WTC11 (cell line): ENCODE measurements at regions not wholly inside any gene's neighbourhood (a gene's known extent, or its start where the extent isn't known, plus 50 kb on each side); places are given as distances from the start of the nearest gene placed in this dataset.

Experiments
- ATAC-seq: fragments of 200-7000 bp; cut with Tn5 transposase; 2 replicates; pipeline ENCODE4 v1.10.0; 2021; ENCODE audit warnings: mild to moderate bottlenecking, moderate library complexity
- CTCF ChIA-PET: fragments of 300-600 bp; sonication (Branson Sonifier 250); formaldehyde crosslinking; loops from one replicate; lab custom pipeline; 2021; ENCODE audit warnings: antibody characterized with exemption; lab: Charles Lee
- POLR2A ChIA-PET: fragments of 350-600 bp; sonication (Branson Sonifier 250); formaldehyde crosslinking; loops from one replicate; lab custom pipeline; 2021; ENCODE audit warnings: antibody characterized with exemption; lab: Charles Lee
- DNase-seq: peaks from one replicate; pipeline ENCODE4 v3.0.0; 2021; ENCODE audit warnings: low spot score
- H3K27ac Mint-ChIP-seq: 2 replicates; pipeline ENCODE4 v1.8.0; 2021; ENCODE audit warnings: mixed read lengths
- H3K27me3 Mint-ChIP-seq: 2 replicates; pipeline ENCODE4 v1.8.0; 2021; ENCODE audit warnings: low read depth, mild to moderate bottlenecking, moderate library complexity, mixed read lengths
- H3K36me3 Mint-ChIP-seq: 2 replicates; pipeline ENCODE4 v1.8.0; 2021; ENCODE audit warnings: mixed read lengths
- H3K4me1 Mint-ChIP-seq: 2 replicates; pipeline ENCODE4 v1.8.0; 2022; ENCODE audit warnings: mixed read lengths
- H3K4me3 Mint-ChIP-seq: 2 replicates; pipeline ENCODE4 v1.8.0; 2021; ENCODE audit warnings: mild to moderate bottlenecking, moderate library complexity, mixed read lengths
- H3K9me3 Mint-ChIP-seq: 2 replicates; pipeline ENCODE4 v1.8.0; 2021; ENCODE audit warnings: mixed read lengths
- IRF1 ChIP-seq: sonication (generic); formaldehyde crosslinking; IDR thresholded peaks from 2 replicates; pipeline ENCODE4 v1.8.0; 2023; ENCODE audit warnings: missing genetic modification reagents
- IRF2 ChIP-seq: sonication (generic); formaldehyde crosslinking; IDR thresholded peaks from 2 replicates; pipeline ENCODE4 v1.8.0; 2022; ENCODE audit warnings: low read depth, missing genetic modification reagents, borderline replicate concordance
- NFATC4 ChIP-seq: fragments of 250-450 bp; sonication (Bioruptor Pico); IDR thresholded peaks from 2 replicates; pipeline ENCODE4 v1.9.0; 2021; ENCODE audit warnings: mild to moderate bottlenecking
- NR2C2 ChIP-seq: sonication (generic); formaldehyde crosslinking; IDR thresholded peaks from 2 replicates; pipeline ENCODE4 v1.8.0; 2022; ENCODE audit warnings: mild to moderate bottlenecking, missing genetic modification reagents
- SMAD4 ChIP-seq: sonication (generic); formaldehyde crosslinking; IDR thresholded peaks from 2 replicates; pipeline ENCODE4 v1.8.0; 2022; ENCODE audit warnings: mild to moderate bottlenecking, missing genetic modification reagents
- ZMAT4 ChIP-seq: fragments of 250-450 bp; sonication (Bioruptor Pico); IDR thresholded peaks from 2 replicates; pipeline ENCODE4 v1.9.0; 2021; ENCODE audit warnings: mild to moderate bottlenecking
- ZNF219 ChIP-seq: sonication (generic); formaldehyde crosslinking; IDR thresholded peaks from 2 replicates; pipeline ENCODE4 v1.8.0; 2023; ENCODE audit warnings: missing genetic modification reagents, mild to moderate bottlenecking, borderline replicate concordance
- TF ChIP-seq, protein P1 (sequence below): sonication (generic); formaldehyde crosslinking; IDR thresholded peaks from 2 replicates; pipeline ENCODE4 v1.8.0; 2023; ENCODE audit warnings: missing genetic modification reagents, mild to moderate bottlenecking, borderline replicate concordance
- TF ChIP-seq, protein P2 (sequence below): sonication (generic); formaldehyde crosslinking; IDR thresholded peaks from 2 replicates; pipeline ENCODE4 v1.8.1; 2023; ENCODE audit warnings: mild to moderate bottlenecking, moderate library complexity, missing genetic modification reagents
- TF ChIP-seq, protein P3 (sequence below): fragments of 250-450 bp; sonication (Bioruptor Pico); IDR thresholded peaks from 2 replicates; pipeline ENCODE4 v1.9.0; 2021; ENCODE audit warnings: mild to moderate bottlenecking, borderline replicate concordance
- TF ChIP-seq, protein P4 (sequence below): sonication (generic); formaldehyde crosslinking; IDR thresholded peaks from 2 replicates; pipeline ENCODE4 v1.8.1; 2023; ENCODE audit warnings: mild to moderate bottlenecking, missing genetic modification reagents, moderate library complexity
- TF ChIP-seq, protein P5 (sequence below): sonication (generic); formaldehyde crosslinking; IDR thresholded peaks from 2 replicates; pipeline ENCODE4 v1.8.1; 2022; ENCODE audit warnings: low read depth, missing genetic modification reagents, borderline replicate concordance
- TF ChIP-seq, protein P6 (sequence below): sonication (generic); formaldehyde crosslinking; conservative IDR thresholded peaks from 2 replicates; pipeline ENCODE4 v1.8.1; 2022; ENCODE audit warnings: mild to moderate bottlenecking, missing genetic modification reagents
- TF ChIP-seq, protein P7 (sequence below): fragments of 250-450 bp; sonication (Bioruptor Pico); IDR thresholded peaks from 2 replicates; pipeline ENCODE4 v1.9.0; 2021; ENCODE audit warnings: mild to moderate bottlenecking

GRCh38 chr13:50404116-50404515, 388.9 kb downstream of the KCNRG start:
- no peak overlapping the region for H3K27ac Mint-ChIP-seq
- no peak overlapping the region for H3K4me3 Mint-ChIP-seq
- ATAC-seq (no peak), DNase-seq (no peak)
- H3K36me3 Mint-ChIP-seq = peaks cover 8% of the 10 kb centered on the region; the same call in 1 of the 2 replicates
- H3K27me3 Mint-ChIP-seq = peaks cover 2% of the 10 kb centered on the region; the same call in 1 of the 2 replicates
- H3K9me3 Mint-ChIP-seq = no peaks in the 10 kb centered on the region
- POLR2A ChIA-PET = no interaction called here
- CTCF ChIA-PET = no interaction called here
- TF ChIP-seq, protein P1, sequence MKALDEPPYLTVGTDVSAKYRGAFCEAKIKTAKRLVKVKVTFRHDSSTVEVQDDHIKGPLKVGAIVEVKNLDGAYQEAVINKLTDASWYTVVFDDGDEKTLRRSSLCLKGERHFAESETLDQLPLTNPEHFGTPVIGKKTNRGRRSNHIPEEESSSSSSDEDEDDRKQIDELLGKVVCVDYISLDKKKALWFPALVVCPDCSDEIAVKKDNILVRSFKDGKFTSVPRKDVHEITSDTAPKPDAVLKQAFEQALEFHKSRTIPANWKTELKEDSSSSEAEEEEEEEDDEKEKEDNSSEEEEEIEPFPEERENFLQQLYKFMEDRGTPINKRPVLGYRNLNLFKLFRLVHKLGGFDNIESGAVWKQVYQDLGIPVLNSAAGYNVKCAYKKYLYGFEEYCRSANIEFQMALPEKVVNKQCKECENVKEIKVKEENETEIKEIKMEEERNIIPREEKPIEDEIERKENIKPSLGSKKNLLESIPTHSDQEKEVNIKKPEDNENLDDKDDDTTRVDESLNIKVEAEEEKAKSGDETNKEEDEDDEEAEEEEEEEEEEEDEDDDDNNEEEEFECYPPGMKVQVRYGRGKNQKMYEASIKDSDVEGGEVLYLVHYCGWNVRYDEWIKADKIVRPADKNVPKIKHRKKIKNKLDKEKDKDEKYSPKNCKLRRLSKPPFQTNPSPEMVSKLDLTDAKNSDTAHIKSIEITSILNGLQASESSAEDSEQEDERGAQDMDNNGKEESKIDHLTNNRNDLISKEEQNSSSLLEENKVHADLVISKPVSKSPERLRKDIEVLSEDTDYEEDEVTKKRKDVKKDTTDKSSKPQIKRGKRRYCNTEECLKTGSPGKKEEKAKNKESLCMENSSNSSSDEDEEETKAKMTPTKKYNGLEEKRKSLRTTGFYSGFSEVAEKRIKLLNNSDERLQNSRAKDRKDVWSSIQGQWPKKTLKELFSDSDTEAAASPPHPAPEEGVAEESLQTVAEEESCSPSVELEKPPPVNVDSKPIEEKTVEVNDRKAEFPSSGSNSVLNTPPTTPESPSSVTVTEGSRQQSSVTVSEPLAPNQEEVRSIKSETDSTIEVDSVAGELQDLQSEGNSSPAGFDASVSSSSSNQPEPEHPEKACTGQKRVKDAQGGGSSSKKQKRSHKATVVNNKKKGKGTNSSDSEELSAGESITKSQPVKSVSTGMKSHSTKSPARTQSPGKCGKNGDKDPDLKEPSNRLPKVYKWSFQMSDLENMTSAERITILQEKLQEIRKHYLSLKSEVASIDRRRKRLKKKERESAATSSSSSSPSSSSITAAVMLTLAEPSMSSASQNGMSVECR = no peak
- no peak for TF ChIP-seq IRF1 (CRISPR knock-in tag)
- TF ChIP-seq, protein P2, sequence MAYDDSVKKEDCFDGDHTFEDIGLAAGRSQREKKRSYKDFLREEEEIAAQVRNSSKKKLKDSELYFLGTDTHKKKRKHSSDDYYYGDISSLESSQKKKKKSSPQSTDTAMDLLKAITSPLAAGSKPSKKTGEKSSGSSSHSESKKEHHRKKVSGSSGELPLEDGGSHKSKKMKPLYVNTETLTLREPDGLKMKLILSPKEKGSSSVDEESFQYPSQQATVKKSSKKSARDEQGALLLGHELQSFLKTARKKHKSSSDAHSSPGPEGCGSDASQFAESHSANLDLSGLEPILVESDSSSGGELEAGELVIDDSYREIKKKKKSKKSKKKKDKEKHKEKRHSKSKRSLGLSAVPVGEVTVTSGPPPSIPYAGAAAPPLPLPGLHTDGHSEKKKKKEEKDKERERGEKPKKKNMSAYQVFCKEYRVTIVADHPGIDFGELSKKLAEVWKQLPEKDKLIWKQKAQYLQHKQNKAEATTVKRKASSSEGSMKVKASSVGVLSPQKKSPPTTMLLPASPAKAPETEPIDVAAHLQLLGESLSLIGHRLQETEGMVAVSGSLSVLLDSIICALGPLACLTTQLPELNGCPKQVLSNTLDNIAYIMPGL (CRISPR knock-in tag) = no peak
- TF ChIP-seq, protein P3, sequence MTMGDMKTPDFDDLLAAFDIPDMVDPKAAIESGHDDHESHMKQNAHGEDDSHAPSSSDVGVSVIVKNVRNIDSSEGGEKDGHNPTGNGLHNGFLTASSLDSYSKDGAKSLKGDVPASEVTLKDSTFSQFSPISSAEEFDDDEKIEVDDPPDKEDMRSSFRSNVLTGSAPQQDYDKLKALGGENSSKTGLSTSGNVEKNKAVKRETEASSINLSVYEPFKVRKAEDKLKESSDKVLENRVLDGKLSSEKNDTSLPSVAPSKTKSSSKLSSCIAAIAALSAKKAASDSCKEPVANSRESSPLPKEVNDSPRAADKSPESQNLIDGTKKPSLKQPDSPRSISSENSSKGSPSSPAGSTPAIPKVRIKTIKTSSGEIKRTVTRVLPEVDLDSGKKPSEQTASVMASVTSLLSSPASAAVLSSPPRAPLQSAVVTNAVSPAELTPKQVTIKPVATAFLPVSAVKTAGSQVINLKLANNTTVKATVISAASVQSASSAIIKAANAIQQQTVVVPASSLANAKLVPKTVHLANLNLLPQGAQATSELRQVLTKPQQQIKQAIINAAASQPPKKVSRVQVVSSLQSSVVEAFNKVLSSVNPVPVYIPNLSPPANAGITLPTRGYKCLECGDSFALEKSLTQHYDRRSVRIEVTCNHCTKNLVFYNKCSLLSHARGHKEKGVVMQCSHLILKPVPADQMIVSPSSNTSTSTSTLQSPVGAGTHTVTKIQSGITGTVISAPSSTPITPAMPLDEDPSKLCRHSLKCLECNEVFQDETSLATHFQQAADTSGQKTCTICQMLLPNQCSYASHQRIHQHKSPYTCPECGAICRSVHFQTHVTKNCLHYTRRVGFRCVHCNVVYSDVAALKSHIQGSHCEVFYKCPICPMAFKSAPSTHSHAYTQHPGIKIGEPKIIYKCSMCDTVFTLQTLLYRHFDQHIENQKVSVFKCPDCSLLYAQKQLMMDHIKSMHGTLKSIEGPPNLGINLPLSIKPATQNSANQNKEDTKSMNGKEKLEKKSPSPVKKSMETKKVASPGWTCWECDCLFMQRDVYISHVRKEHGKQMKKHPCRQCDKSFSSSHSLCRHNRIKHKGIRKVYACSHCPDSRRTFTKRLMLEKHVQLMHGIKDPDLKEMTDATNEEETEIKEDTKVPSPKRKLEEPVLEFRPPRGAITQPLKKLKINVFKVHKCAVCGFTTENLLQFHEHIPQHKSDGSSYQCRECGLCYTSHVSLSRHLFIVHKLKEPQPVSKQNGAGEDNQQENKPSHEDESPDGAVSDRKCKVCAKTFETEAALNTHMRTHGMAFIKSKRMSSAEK = no peak
- TF ChIP-seq, protein P4, sequence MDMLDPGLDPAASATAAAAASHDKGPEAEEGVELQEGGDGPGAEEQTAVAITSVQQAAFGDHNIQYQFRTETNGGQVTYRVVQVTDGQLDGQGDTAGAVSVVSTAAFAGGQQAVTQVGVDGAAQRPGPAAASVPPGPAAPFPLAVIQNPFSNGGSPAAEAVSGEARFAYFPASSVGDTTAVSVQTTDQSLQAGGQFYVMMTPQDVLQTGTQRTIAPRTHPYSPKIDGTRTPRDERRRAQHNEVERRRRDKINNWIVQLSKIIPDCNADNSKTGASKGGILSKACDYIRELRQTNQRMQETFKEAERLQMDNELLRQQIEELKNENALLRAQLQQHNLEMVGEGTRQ = no peak
- TF ChIP-seq ZMAT4 (CRISPR knock-in tag) = no peak
- no peak for TF ChIP-seq NFATC4 (CRISPR knock-in tag)
- TF ChIP-seq, protein P5, sequence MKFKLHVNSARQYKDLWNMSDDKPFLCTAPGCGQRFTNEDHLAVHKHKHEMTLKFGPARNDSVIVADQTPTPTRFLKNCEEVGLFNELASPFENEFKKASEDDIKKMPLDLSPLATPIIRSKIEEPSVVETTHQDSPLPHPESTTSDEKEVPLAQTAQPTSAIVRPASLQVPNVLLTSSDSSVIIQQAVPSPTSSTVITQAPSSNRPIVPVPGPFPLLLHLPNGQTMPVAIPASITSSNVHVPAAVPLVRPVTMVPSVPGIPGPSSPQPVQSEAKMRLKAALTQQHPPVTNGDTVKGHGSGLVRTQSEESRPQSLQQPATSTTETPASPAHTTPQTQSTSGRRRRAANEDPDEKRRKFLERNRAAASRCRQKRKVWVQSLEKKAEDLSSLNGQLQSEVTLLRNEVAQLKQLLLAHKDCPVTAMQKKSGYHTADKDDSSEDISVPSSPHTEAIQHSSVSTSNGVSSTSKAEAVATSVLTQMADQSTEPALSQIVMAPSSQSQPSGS (CRISPR knock-in tag) = no peak
- TF ChIP-seq SMAD4 = no peak
- no peak for TF ChIP-seq ZNF219 (CRISPR knock-in tag)
- TF ChIP-seq, protein P6, sequence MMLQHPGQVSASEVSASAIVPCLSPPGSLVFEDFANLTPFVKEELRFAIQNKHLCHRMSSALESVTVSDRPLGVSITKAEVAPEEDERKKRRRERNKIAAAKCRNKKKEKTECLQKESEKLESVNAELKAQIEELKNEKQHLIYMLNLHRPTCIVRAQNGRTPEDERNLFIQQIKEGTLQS (CRISPR knock-in tag) = no peak
- no peak for TF ChIP-seq NR2C2
- TF ChIP-seq IRF2 (CRISPR knock-in tag) = no peak
- TF ChIP-seq, protein P7, sequence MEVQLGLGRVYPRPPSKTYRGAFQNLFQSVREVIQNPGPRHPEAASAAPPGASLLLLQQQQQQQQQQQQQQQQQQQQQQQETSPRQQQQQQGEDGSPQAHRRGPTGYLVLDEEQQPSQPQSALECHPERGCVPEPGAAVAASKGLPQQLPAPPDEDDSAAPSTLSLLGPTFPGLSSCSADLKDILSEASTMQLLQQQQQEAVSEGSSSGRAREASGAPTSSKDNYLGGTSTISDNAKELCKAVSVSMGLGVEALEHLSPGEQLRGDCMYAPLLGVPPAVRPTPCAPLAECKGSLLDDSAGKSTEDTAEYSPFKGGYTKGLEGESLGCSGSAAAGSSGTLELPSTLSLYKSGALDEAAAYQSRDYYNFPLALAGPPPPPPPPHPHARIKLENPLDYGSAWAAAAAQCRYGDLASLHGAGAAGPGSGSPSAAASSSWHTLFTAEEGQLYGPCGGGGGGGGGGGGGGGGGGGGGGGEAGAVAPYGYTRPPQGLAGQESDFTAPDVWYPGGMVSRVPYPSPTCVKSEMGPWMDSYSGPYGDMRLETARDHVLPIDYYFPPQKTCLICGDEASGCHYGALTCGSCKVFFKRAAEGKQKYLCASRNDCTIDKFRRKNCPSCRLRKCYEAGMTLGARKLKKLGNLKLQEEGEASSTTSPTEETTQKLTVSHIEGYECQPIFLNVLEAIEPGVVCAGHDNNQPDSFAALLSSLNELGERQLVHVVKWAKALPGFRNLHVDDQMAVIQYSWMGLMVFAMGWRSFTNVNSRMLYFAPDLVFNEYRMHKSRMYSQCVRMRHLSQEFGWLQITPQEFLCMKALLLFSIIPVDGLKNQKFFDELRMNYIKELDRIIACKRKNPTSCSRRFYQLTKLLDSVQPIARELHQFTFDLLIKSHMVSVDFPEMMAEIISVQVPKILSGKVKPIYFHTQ = no peak
- H3K4me1 Mint-ChIP-seq = peaks cover 4% of the 10 kb centered on the region; the same call in 1 of the 2 replicates
